ENCODE measurements at regions not wholly inside any gene's neighbourhood (a gene's known extent, or its start where the extent isn't known, plus 50 kb on each side); places are given as distances from the start of the nearest gene placed in this dataset.

- TF ChIP-seq CTCF (IDR thresholded peaks at IDR 0.05; ENCODE audit: control extremely low read depth in 1 of 3, insufficient read depth in 1 of 3, low read depth in 1 of 3, low read length in 3 of 3): no peak
- no peak for TF ChIP-seq CHD2 (IDR thresholded peaks at IDR 0.05; ENCODE audit: low read length)
- TF ChIP-seq EP300 (IDR thresholded peaks at IDR 0.05; ENCODE audit: borderline replicate concordance in 1 of 2, low read depth in 2 of 2, low read length in 2 of 2): no peak
- no peak for TF ChIP-seq E2F6 (IDR thresholded peaks at IDR 0.05)
- no peak for TF ChIP-seq RAD21 (IDR thresholded peaks at IDR 0.05 in 1 of 2, conservative IDR thresholded peaks at IDR 0.05 in 1 of 2; ENCODE audit: low read depth in 2 of 2, low read length in 2 of 2)
- TF ChIP-seq HDAC6 (IDR thresholded peaks at IDR 0.05; ENCODE audit: low read depth, low read length): no peak
- no peak for TF ChIP-seq MAFK (IDR thresholded peaks at IDR 0.05; ENCODE audit: low read depth, low read length)
- TF ChIP-seq RNF2 (IDR thresholded peaks at IDR 0.05; ENCODE audit: borderline replicate concordance, low read depth, low read length, missing control alignments, poor library complexity, severe bottlenecking): no peak
- no peak for TF ChIP-seq SP4 (IDR thresholded peaks at IDR 0.05; ENCODE audit: low read length)
- TF ChIP-seq KDM1A (IDR thresholded peaks at IDR 0.05; ENCODE audit: borderline replicate concordance, low read length): no peak
- TF ChIP-seq SAP30 (IDR thresholded peaks at IDR 0.05; ENCODE audit: insufficient read depth, insufficient replicate concordance, low read length): no peak
- TF ChIP-seq EZH2 (IDR thresholded peaks at IDR 0.05; ENCODE audit: low read depth, low read length, severe bottlenecking): no peak
- no peak for TF ChIP-seq ZNF274 (IDR thresholded peaks at IDR 0.05; ENCODE audit: borderline replicate concordance, extremely low read depth, low read length)
These were observed 218.2 kb downstream of the CYP26B1 start for GRCh38 chr2:71929482-71929772.
